Spinal cord (tissue), 9 donors: ENCODE measurements at regions not wholly inside any gene's neighbourhood (a gene's known extent, or its start where the extent isn't known, plus 50 kb on each side); places are given as distances from the start of the nearest gene placed in this dataset.
A peak's percentile ranks its signal among the peaks of the same experiment; 100 is the strongest.

ENCODE experiments used
- DNase-seq, 6 donors: peaks; one replicate each; pipeline versions ENCODE4 v3.0.0 to v3.0.0-alpha.2; 2013 to 2015; ENCODE audit warnings: low spot score in 6 of 6, low read depth in 4 of 6
- H3K27ac ChIP-seq: one replicate; pipeline ENCODE4 v1.5.1; 2013; ENCODE audit warnings: low read depth, low read length, control low read depth
- H3K27me3 ChIP-seq: one replicate; pipeline ENCODE4 v1.6.1; 2013; ENCODE audit warnings: low read length; ENCODE audit not compliant: control insufficient read depth, insufficient read depth
- H3K36me3 ChIP-seq: one replicate; pipeline ENCODE4 v1.6.1; 2013; ENCODE audit warnings: low read length; ENCODE audit not compliant: control insufficient read depth, insufficient read depth
- H3K4me1 ChIP-seq: one replicate; pipeline ENCODE4 v1.6.1; 2013; ENCODE audit warnings: low read length; ENCODE audit not compliant: control insufficient read depth, insufficient read depth
- H3K4me3 ChIP-seq: one replicate; pipeline ENCODE4 v1.5.1; 2013; ENCODE audit warnings: low read depth, low read length, control low read depth
- H3K9me3 ChIP-seq: one replicate; pipeline ENCODE4 v1.6.1; 2013; ENCODE audit warnings: low read length; ENCODE audit not compliant: control insufficient read depth, insufficient read depth
- WGBS: methylation state at CpG from one replicate; pipeline ENCODE4 v1.1.5; 2013; ENCODE audit warnings: missing lambda C conversion rate; ENCODE audit not compliant: insufficient coverage; 5-methylcytosine and 5-hydroxymethylcytosine counted together
- donor health status: healthy.

DNA sequence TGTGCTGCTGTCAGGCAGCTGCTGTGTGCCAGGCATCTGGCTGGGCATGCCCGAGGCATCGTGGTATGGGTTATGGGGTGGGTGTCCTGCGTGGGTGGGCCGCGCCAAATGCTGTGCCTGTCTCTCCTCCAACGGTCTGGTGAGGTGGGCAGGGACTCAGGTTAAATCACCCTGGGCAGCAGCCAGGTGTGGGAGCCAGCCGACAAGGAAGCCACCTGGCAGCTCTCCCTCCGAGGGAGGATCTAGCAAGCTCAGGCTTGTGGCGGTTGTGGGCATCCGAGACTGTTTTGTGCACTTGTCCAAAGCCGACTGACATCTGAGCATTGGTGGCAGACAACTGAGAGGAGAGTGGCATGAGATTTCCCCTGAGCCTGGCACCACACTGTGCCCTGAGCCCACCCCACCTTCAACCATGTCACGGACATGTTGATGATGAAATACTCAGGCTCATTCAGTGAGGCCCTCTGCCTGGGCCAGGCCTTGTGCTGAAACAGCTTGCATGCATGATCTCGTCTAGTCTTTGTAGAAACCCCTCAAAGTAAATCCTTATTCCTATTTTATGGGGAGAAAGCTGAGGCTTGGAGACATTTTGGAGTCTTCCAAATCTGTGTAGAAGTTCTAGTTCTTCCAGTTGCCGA is 181.8 kb upstream of the MYL2 start:
- no peaks in the 10 kb centered on the region for H3K9me3 ChIP-seq
- H3K4me3 ChIP-seq = no peak overlapping the region
- H3K27me3 ChIP-seq = no peaks in the 10 kb centered on the region
- H3K4me1 ChIP-seq = peaks cover 14% of the 10 kb centered on the region
- 68% methylated on average over 11 of the region's 14 CpGs for WGBS
- no peak for DNase-seq
- H3K27ac ChIP-seq = no peak overlapping the region
- no peaks in the 10 kb centered on the region for H3K36me3 ChIP-seq

DNA sequence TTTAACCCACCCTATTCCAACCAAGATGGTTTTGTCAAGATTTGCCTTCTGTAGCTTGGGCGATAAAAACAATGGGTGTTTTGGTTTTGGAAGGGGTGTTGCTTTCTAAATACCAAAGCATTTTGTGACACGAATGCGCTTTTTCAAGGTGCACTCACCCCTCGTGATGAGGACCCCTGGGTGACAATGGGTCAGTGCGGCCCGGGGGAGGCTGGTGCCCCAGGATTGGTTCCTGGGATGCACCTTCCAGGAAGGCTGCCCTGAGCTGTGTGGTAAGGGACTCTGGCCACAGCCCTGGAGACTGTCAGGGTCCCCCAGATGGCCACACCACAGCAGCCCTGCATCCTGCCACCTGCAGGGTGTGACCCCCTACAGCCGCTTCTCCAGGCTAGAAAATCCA is 180.6 kb upstream of the MYL2 start:
- Histone ChIP-seq H3K27ac (no peak overlapping the region), H3K27me3 (no peaks in the 10 kb centered on the region), H3K4me1 (peaks cover 14% of the 10 kb centered on the region), H3K9me3 (no peaks in the 10 kb centered on the region), H3K4me3 (no peak overlapping the region), H3K36me3 (no peaks in the 10 kb centered on the region)
- DNase-seq = no peak
- WGBS = 91% methylated on average over 7 of the region's 7 CpGs

- Histone ChIP-seq H3K9me3 (no peaks in the 10 kb centered on the region), H3K27ac (no peak overlapping the region), H3K4me3 (no peak overlapping the region), H3K4me1 (peaks cover 14% of the 10 kb centered on the region), H3K36me3 (no peaks in the 10 kb centered on the region), H3K27me3 (no peaks in the 10 kb centered on the region)
- 95% methylated on average over 4 of the region's 4 CpGs for WGBS
- DNase-seq = no peak
These were observed 180.2 kb upstream of the MYL2 start for GRCh38 chr12:111100554-111100953.

- no peaks in the 10 kb centered on the region for H3K9me3 ChIP-seq
- H3K27ac ChIP-seq = no peak overlapping the region
- no peaks in the 10 kb centered on the region for H3K36me3 ChIP-seq
- 88% methylated on average over 14 of the region's 15 CpGs for WGBS
- peaks cover 14% of the 10 kb centered on the region for H3K4me1 ChIP-seq
- H3K4me3 ChIP-seq = no peak overlapping the region
- DNase-seq = no peak
- no peaks in the 10 kb centered on the region for H3K27me3 ChIP-seq
These were observed 179.6 kb upstream of the MYL2 start for GRCh38 chr12:111100003-111100402.

- WGBS = 80% methylated on average over 6 of the region's 8 CpGs
- H3K4me1 ChIP-seq = peaks cover 17% of the 10 kb centered on the region
- no peaks in the 10 kb centered on the region for H3K36me3 ChIP-seq
- H3K9me3 ChIP-seq = no peaks in the 10 kb centered on the region
- no peaks in the 10 kb centered on the region for H3K27me3 ChIP-seq
- H3K27ac ChIP-seq = no peak overlapping the region
- no peak overlapping the region for H3K4me3 ChIP-seq
- DNase-seq = no peak
These were observed 178.8 kb upstream of the MYL2 start for GRCh38 chr12:111099186-111099585.

- H3K4me1 ChIP-seq = peaks cover 16% of the 10 kb centered on the region
- no peak overlapping the region for H3K4me3 ChIP-seq
- no peak overlapping the region for H3K27ac ChIP-seq
- 80% methylated on average over 16 of the region's 16 CpGs for WGBS
- no peaks in the 10 kb centered on the region for H3K9me3 ChIP-seq
- DNase-seq = peak in 1 of 6 donors; percentile 27
- no peaks in the 10 kb centered on the region for H3K36me3 ChIP-seq
- no peaks in the 10 kb centered on the region for H3K27me3 ChIP-seq
These were observed 174.0 kb upstream of the MYL2 start for GRCh38 chr12:111094157-111095010.

- no peak overlapping the region for H3K4me3 ChIP-seq
- no peaks in the 10 kb centered on the region for H3K36me3 ChIP-seq
- DNase-seq = peak in 1 of 6 donors; percentile 65
- no peak overlapping the region for H3K27ac ChIP-seq
- H3K4me1 ChIP-seq = peaks cover 9% of the 10 kb centered on the region
- H3K9me3 ChIP-seq = no peaks in the 10 kb centered on the region
- no peaks in the 10 kb centered on the region for H3K27me3 ChIP-seq
- 32% methylated on average over 6 of the region's 17 CpGs for WGBS
These were observed 173.2 kb upstream of the MYL2 start for GRCh38 chr12:111093428-111094142.

- no peaks in the 10 kb centered on the region for H3K36me3 ChIP-seq
- peaks cover 9% of the 10 kb centered on the region for H3K4me1 ChIP-seq
- H3K9me3 ChIP-seq = no peaks in the 10 kb centered on the region
- H3K4me3 ChIP-seq = no peak overlapping the region
- H3K27me3 ChIP-seq = no peaks in the 10 kb centered on the region
- DNase-seq = no peak
- WGBS = 87% methylated on average over 11 of the region's 11 CpGs
- no peak overlapping the region for H3K27ac ChIP-seq
These were observed 170.7 kb upstream of the MYL2 start for GRCh38 chr12:111091051-111091450.

DNA sequence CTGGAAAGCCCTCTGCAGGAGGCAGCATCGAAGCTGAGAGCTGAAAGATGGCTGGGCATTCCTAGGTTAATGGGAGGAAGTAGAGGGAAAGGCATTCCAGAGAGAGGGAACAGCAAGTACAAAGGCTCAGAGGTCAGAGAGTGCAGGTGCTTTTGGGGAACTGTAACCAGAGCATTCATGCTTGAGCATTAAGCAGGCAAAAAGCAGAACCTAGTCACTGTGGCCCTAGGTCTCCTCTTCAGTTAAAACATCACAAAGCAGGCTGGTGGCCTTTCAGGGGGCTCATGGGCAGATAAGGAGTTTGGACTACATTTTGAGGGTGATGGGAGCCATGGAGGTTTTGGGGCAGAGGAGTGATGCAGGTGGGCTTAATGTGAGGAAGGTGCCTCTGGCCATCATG is 169.2 kb upstream of the MYL2 start:
- H3K4me3 ChIP-seq = no peak overlapping the region
- H3K9me3 ChIP-seq = no peaks in the 10 kb centered on the region
- 73% methylated on average over 1 of the region's 1 CpG for WGBS
- no peaks in the 10 kb centered on the region for H3K36me3 ChIP-seq
- H3K27ac ChIP-seq = no peak overlapping the region
- H3K4me1 ChIP-seq = peaks cover 9% of the 10 kb centered on the region
- DNase-seq = no peak
- no peaks in the 10 kb centered on the region for H3K27me3 ChIP-seq
